Activated CD8-positive, alpha-beta T cell treated with anti-CD3 and anti-CD28 coated beads for 36 hours (primary cell): ENCODE measurements at regions not wholly inside any gene's neighbourhood (a gene's known extent, or its start where the extent isn't known, plus 50 kb on each side); places are given as distances from the start of the nearest gene placed in this dataset.

ENCODE experiments used
- ATAC-seq: fragments of 200-7000 bp; cut with Tn5 transposase; one replicate; pipeline ENCODE4 v1.10.0; 2021; ENCODE audit warnings: mild to moderate bottlenecking, moderate library complexity
- CTCF ChIA-PET: fragments of 350-600 bp; sonication (Branson Sonifier 250); formaldehyde crosslinking; loops from one replicate; lab custom pipeline; 2021; ENCODE audit warnings: antibody characterized with exemption; lab: Charles Lee
- POLR2A ChIA-PET: fragments of 350-600 bp; sonication (Branson Sonifier 250); formaldehyde crosslinking; loops from one replicate; lab custom pipeline; 2021; ENCODE audit warnings: antibody characterized with exemption; lab: Charles Lee
- DNase-seq: peaks from one replicate; pipeline ENCODE4 v3.0.0-alpha.2; 2020
- H3K27ac Mint-ChIP-seq: one replicate; pipeline ENCODE4 v1.8.0; 2021; ENCODE audit warnings: mild to moderate bottlenecking, mixed read lengths
- H3K27me3 Mint-ChIP-seq: one replicate; pipeline ENCODE4 v1.8.0; 2021; ENCODE audit warnings: mixed read lengths
- H3K36me3 Mint-ChIP-seq: one replicate; pipeline ENCODE4 v1.8.0; 2021; ENCODE audit warnings: low read depth, mixed read lengths
- H3K4me1 Mint-ChIP-seq: one replicate; pipeline ENCODE4 v1.8.0; 2021; ENCODE audit warnings: low read depth, mixed read lengths
- H3K4me3 Mint-ChIP-seq: one replicate; pipeline ENCODE4 v1.8.0; 2021; ENCODE audit warnings: mild to moderate bottlenecking, moderate library complexity, mixed read lengths
- H3K9me3 Mint-ChIP-seq: one replicate; pipeline ENCODE4 v1.8.0; 2021; ENCODE audit warnings: mixed read lengths
- intact Hi-C: fragments of 100-400 bp; cut with micrococcal nuclease; formaldehyde crosslinking; loops from one replicate; pipeline ENCODE4 v1.10.0; 2022
- TF ChIP-seq, protein P1 (sequence below): fragments of 200-600 bp; IDR thresholded peaks from one replicate; pipeline ENCODE4 v1.8.0; 2022; ENCODE audit warnings: antibody characterized with exemption, mild to moderate bottlenecking

DNA sequence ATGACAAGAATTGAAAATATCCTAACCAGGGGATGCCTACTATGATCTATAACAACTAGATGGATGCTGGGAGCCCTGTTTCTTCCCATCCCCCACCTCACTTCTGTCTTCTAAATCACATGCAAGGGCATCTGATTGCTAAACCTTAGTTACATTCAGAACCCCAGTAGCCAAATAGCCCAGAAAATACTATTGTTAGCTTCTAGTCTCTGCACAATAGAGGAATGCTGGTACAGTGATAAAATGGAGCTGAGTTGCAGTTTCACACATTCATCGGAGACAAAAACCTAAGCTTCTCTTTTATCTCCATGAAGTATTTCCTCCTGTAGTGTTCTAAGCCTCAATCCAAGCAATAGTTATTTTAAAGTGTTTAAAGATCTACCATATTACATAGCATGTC is 942.9 kb downstream of the RPS29 start:
- intact Hi-C loops, result no loop called here
- no peaks in the 10 kb centered on the region for H3K27me3 Mint-ChIP-seq
- H3K36me3 Mint-ChIP-seq, result no peaks in the 10 kb centered on the region
- H3K4me1 Mint-ChIP-seq, result no peaks in the 10 kb centered on the region
- POLR2A ChIA-PET, result no interaction called here
- CTCF ChIA-PET, result no interaction called here
- H3K27ac Mint-ChIP-seq, result no peak overlapping the region
- H3K4me3 Mint-ChIP-seq, result no peak overlapping the region
- ATAC-seq (no peak), DNase-seq (no peak)
- TF ChIP-seq, protein P1, sequence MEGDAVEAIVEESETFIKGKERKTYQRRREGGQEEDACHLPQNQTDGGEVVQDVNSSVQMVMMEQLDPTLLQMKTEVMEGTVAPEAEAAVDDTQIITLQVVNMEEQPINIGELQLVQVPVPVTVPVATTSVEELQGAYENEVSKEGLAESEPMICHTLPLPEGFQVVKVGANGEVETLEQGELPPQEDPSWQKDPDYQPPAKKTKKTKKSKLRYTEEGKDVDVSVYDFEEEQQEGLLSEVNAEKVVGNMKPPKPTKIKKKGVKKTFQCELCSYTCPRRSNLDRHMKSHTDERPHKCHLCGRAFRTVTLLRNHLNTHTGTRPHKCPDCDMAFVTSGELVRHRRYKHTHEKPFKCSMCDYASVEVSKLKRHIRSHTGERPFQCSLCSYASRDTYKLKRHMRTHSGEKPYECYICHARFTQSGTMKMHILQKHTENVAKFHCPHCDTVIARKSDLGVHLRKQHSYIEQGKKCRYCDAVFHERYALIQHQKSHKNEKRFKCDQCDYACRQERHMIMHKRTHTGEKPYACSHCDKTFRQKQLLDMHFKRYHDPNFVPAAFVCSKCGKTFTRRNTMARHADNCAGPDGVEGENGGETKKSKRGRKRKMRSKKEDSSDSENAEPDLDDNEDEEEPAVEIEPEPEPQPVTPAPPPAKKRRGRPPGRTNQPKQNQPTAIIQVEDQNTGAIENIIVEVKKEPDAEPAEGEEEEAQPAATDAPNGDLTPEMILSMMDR, result no peak
- peaks cover 22% of the 10 kb centered on the region for H3K9me3 Mint-ChIP-seq

DNA sequence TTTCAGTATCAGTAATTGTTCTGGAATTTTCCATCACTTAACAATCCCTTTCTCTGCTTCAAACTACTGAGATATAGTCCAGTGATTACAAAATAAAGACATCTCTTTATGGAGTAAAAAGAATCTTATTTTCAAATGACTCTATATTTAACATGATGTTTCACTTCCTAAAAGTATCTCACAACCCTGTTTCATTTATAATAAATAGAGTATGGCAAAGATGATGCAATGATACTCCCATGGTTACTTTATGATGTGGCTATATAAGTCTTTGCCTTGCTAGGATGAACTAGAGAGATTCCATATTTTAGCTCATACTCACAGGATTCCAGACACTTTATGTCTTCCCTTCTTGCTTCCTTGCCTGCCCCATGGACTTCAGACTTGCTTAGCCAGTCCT is 953.5 kb upstream of the MDGA2 start:
- ChIA-PET CTCF (no interaction called here), POLR2A (no interaction called here)
- ATAC-seq, result no peak
- Mint-ChIP-seq H3K27ac (no peak overlapping the region), H3K4me1 (no peaks in the 10 kb centered on the region), H3K9me3 (no peaks in the 10 kb centered on the region), H3K27me3 (no peaks in the 10 kb centered on the region), H3K4me3 (no peak overlapping the region), H3K36me3 (no peaks in the 10 kb centered on the region)
- intact Hi-C loops, result no loop called here
- no peak for DNase-seq
- TF ChIP-seq, protein P1, result no peak

DNA sequence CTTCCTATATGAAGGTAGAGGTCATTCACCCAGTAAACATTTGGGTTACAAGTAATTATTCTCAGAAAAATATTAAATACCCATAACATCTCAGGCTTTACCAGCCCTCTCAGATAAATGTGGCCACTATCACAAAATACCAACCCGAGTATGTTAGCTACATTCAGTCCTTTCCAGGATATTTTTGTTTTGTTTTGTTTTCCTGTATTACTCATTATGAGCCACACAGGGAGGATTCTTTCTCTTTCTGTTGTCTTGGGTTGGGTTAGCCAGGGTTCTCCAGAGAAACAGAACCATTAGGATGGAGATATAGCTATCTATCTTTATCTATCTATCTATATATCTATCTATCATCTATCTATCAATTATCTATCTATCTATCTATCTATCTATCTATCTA is 947.6 kb upstream of the MDGA2 start:
- no peaks in the 10 kb centered on the region for H3K27me3 Mint-ChIP-seq
- no peak for ATAC-seq
- CTCF ChIA-PET, result no interaction called here
- H3K27ac Mint-ChIP-seq, result no peak overlapping the region
- intact Hi-C loops, result no loop called here
- no peak for DNase-seq
- H3K36me3 Mint-ChIP-seq, result no peaks in the 10 kb centered on the region
- H3K4me3 Mint-ChIP-seq, result no peak overlapping the region
- no peaks in the 10 kb centered on the region for H3K4me1 Mint-ChIP-seq
- TF ChIP-seq, protein P1, result no peak
- POLR2A ChIA-PET, result no interaction called here
- peaks cover 1% of the 10 kb centered on the region for H3K9me3 Mint-ChIP-seq

DNA sequence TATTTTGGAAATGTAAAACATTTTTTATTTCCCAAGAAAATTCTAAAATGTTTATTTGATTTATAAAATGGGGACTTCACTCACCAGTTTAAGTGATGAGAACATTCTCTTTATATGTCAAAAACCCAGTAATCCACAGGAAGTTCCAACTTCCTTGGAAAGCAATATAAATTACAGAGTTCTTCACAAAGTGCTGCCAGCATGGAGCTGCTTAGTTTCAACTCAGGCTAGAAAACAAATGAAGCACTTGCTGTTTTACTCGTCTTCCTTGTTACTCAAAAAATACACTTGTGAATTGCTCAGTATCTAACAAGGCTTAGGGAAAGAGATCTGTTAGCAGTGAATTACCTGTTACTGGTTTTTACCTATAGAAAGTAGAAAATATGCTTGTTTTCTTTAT is 942.7 kb upstream of the MDGA2 start:
- DNase-seq, result no peak
- no peak for ATAC-seq
- peaks cover 7% of the 10 kb centered on the region for H3K9me3 Mint-ChIP-seq
- H3K4me3 Mint-ChIP-seq, result no peak overlapping the region
- H3K27ac Mint-ChIP-seq, result no peak overlapping the region
- TF ChIP-seq, protein P1, result no peak
- no peaks in the 10 kb centered on the region for H3K4me1 Mint-ChIP-seq
- CTCF ChIA-PET, result no interaction called here
- no peaks in the 10 kb centered on the region for H3K27me3 Mint-ChIP-seq
- POLR2A ChIA-PET, result no interaction called here
- intact Hi-C loops, result no loop called here
- H3K36me3 Mint-ChIP-seq, result no peaks in the 10 kb centered on the region

DNA sequence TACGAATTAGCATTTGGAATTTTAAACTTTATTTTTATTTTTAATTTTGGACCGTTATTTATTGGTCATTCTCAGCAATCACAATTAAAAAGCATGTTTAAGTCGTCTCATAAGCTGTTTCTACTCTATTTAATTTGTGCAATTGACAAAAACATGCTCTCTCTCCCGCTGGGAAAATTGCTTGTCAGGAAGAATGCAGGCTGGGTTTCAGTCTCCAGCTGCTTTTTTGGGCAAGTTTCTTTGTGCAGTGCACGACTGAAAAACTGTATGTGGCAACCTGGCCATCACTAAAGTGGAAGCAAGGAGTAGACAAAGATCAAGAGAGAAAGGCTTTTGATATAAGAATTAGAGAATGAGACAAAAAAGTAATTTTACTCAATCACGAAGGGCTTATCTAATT is 941.5 kb upstream of the MDGA2 start:
- intact Hi-C loops, result no loop called here
- CTCF ChIA-PET, result no interaction called here
- Mint-ChIP-seq H3K36me3 (no peaks in the 10 kb centered on the region), H3K4me3 (no peak overlapping the region), H3K27ac (no peak overlapping the region), H3K27me3 (no peaks in the 10 kb centered on the region), H3K4me1 (no peaks in the 10 kb centered on the region), H3K9me3 (peaks cover 10% of the 10 kb centered on the region)
- ATAC-seq (no peak), DNase-seq (no peak)
- POLR2A ChIA-PET, result no interaction called here
- TF ChIP-seq, protein P1, result no peak
